Retinal pigment epithelial cell (primary cell): ENCODE measurements at regions not wholly inside any gene's neighbourhood (a gene's known extent, or its start where the extent isn't known, plus 50 kb on each side); places are given as distances from the start of the nearest gene placed in this dataset.

Experiments used
- DNase-seq: peaks from one replicate; pipeline ENCODE4 v3.0.0-alpha.2; 2010; ENCODE audit warnings: low read depth
- H3K4me3 ChIP-seq: 2 replicates; pipeline ENCODE4 v1.5.1; 2011; ENCODE audit warnings: mild to moderate bottlenecking, low read length, control low read depth, moderate library complexity
- CTCF ChIP-seq: conservative IDR thresholded peaks from 2 replicates; pipeline ENCODE4 v1.5.1; 2011; ENCODE audit warnings: low read depth, low read length, control low read depth, inconsistent platforms

DNA sequence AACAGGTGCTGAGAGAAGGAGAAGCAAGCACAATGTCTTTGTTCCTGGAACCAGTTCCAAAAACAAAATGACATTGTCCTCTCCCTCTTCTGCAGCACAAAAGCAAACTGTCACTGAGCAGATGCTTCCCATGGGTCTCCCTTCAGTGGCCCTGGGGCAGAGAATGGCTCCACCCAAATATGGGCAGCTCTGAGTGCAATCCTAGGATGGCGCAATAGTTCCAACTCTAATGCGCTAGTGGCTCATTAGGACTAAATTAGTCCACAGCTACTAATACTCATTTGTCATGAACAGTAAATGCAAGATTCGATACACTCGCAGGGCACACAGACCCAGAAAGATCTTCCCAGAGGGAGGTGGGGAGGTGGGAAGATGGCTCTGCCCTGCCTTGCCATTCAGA, 205.2 kb upstream of the CHAC2 start:
- TF ChIP-seq CTCF, result no peak
- DNase-seq, result no peak
- H3K4me3 ChIP-seq, result no peak overlapping the region

- no peak overlapping the region for H3K4me3 ChIP-seq
- no peak for DNase-seq
- no peak for TF ChIP-seq CTCF
These were observed 206.4 kb upstream of the CHAC2 start for GRCh38 chr2:53561155-53561554.

GRCh38 chr2:53559302-53559966, 208.2 kb upstream of the CHAC2 start:
- no peak for DNase-seq
- no peak overlapping the region for H3K4me3 ChIP-seq
- no peak for TF ChIP-seq CTCF

- H3K4me3 ChIP-seq, result no peak overlapping the region
- no peak for TF ChIP-seq CTCF
- no peak for DNase-seq
These were observed 208.7 kb upstream of the CHAC2 start for GRCh38 chr2:53558867-53559266.

DNA sequence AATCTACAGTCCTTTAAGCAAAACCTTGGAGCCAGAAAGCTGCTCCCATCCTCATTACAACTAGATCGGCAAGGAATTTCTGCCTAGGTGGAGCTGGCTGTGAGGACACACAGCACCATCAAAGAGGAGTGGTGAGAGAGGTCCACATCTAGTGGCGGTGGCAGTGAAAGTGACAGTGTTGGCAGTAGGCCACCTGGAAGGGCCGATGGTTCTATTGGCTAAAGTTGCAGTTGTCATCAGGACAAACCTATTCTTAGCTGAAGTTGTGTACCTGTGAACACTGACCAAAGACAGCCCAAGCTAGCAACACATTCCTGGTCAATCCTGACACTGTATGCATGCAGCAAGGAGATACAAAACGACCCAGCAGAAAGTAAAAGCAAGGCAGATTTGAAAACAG, 218.1 kb upstream of the CHAC2 start:
- no peak overlapping the region for H3K4me3 ChIP-seq
- TF ChIP-seq CTCF, result no peak
- no peak for DNase-seq

DNA sequence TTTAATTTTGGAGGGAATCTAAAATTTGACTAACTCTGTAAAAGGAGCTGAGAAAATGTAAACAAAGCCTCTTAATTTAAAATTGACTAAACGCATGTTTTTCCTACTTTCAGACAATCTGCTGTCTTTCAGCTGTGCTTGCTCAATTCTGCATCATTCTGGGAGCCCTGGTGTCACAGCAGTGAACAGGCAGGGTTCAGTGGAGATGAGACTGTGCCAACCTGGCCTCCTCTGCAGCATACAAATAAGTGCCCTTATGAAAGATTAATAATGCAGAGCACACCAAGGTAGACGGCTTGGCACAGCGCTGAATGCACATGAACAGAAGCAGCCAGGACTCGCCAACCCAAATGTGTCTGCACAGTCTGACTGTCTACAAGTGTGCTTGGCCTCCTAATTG, 222.0 kb upstream of the CHAC2 start:
- DNase-seq, result no peak
- no peak overlapping the region for H3K4me3 ChIP-seq
- no peak for TF ChIP-seq CTCF

GRCh38 chr2:53544871-53545558, 222.6 kb upstream of the CHAC2 start:
- no peak overlapping the region for H3K4me3 ChIP-seq
- no peak for TF ChIP-seq CTCF
- DNase-seq, result no peak
